Neuronal stem cell (in vitro differentiated cells): ENCODE measurements at regions not wholly inside any gene's neighbourhood (a gene's known extent, or its start where the extent isn't known, plus 50 kb on each side); places are given as distances from the start of the nearest gene placed in this dataset.
A peak's percentile ranks its signal among the peaks of the same experiment; 100 is the strongest.

Source experiments
- DNase-seq: peaks from one replicate; pipeline ENCODE4 v3.0.0-alpha.2; 2013; ENCODE audit warnings: low spot score
- H2AFZ ChIP-seq: one replicate; pipeline ENCODE4 v1.6.1; 2013; ENCODE audit warnings: mild to moderate bottlenecking, low read length, inconsistent platforms
- H2AK5ac ChIP-seq: 2 replicates; pipeline ENCODE4 v1.6.1; 2013; ENCODE audit warnings: low read depth, mild to moderate bottlenecking, inconsistent platforms, low read length, moderate library complexity, mixed read lengths
- H2BK120ac ChIP-seq: 2 replicates; pipeline ENCODE4 v1.6.1; 2013; ENCODE audit warnings: low read depth, mild to moderate bottlenecking, inconsistent platforms, low read length, moderate library complexity, mixed read lengths
- H2BK12ac ChIP-seq: one replicate; pipeline ENCODE4 v1.6.1; 2013; ENCODE audit warnings: low read length, inconsistent platforms
- H2BK15ac ChIP-seq: 2 replicates; pipeline ENCODE4 v1.6.1; 2013; ENCODE audit warnings: mild to moderate bottlenecking, low read length, inconsistent platforms, mixed read lengths
- H2BK5ac ChIP-seq: one replicate; pipeline ENCODE4 v1.6.1; 2013; ENCODE audit warnings: inconsistent platforms, mild to moderate bottlenecking, low read length, moderate library complexity
- H3K14ac ChIP-seq: one replicate; pipeline ENCODE4 v1.6.1; 2013; ENCODE audit warnings: low read length, inconsistent platforms
- H3K18ac ChIP-seq: 2 replicates; pipeline ENCODE4 v1.6.1; 2013; ENCODE audit warnings: low read length, inconsistent platforms
- H3K23ac ChIP-seq: 2 replicates; pipeline ENCODE4 v1.6.1; 2013; ENCODE audit warnings: low read depth, mild to moderate bottlenecking, mixed read lengths, low read length, inconsistent platforms; ENCODE audit not compliant: poor library complexity
- H3K27ac ChIP-seq: replicated peaks from 3 replicates; pipeline ENCODE4 v1.5.1; 2013; ENCODE audit warnings: low read length, inconsistent platforms
- H3K27me3 ChIP-seq, 3 experiments: 2 replicates each; pipeline ENCODE4 v1.6.1; 2013; ENCODE audit warnings: low read length in 3 of 3, mild to moderate bottlenecking in 2 of 3, inconsistent platforms in 1 of 3, low read depth in 1 of 3, mixed read lengths in 1 of 3, moderate library complexity in 1 of 3; ENCODE audit not compliant: control insufficient read depth in 3 of 3, insufficient read depth in 3 of 3
- H3K36me3 ChIP-seq, 2 donors: replicated peaks in 1 of 2; 2 replicates each; pipeline ENCODE4 v1.6.1; 2013; ENCODE audit warnings: low read length in 2 of 2; ENCODE audit not compliant: control insufficient read depth in 2 of 2, insufficient read depth in 2 of 2
- H3K4ac ChIP-seq: 2 replicates; pipeline ENCODE4 v1.6.1; 2013; ENCODE audit warnings: inconsistent platforms, mild to moderate bottlenecking, low read length, moderate library complexity
- H3K4me1 ChIP-seq, 2 donors: 1 replicate in 1 of 2; 2 replicates in 1 of 2; pipeline ENCODE4 v1.6.1; 2013; ENCODE audit warnings: low read length in 2 of 2, low read depth in 1 of 2; ENCODE audit not compliant: control insufficient read depth in 2 of 2, insufficient read depth in 1 of 2
- H3K4me2 ChIP-seq: one replicate; pipeline ENCODE4 v1.6.1; 2013; ENCODE audit warnings: mild to moderate bottlenecking, low read length, inconsistent platforms; ENCODE audit not compliant: insufficient read depth, poor library complexity, severe bottlenecking
- H3K4me3 ChIP-seq, 2 donors: 2 replicates each; pipeline ENCODE4 v1.5.1; 2013; ENCODE audit warnings: low read length in 2 of 2, mild to moderate bottlenecking in 2 of 2, inconsistent platforms in 1 of 2, moderate library complexity in 1 of 2
- H3K79me1 ChIP-seq: one replicate; pipeline ENCODE4 v1.6.1; 2013; ENCODE audit warnings: low read depth, mild to moderate bottlenecking, inconsistent platforms, low read length, moderate library complexity
- H3K9ac ChIP-seq: one replicate; pipeline ENCODE4 v1.6.1; 2013; ENCODE audit warnings: mild to moderate bottlenecking, low read depth, low read length, inconsistent platforms; ENCODE audit not compliant: poor library complexity
- H3K9me3 ChIP-seq, 2 donors: replicated peaks in 1 of 2; 2 replicates each; pipeline versions ENCODE3 to v1.6.1; 2013; ENCODE audit warnings: low read length in 2 of 2, mild to moderate bottlenecking in 2 of 2, inconsistent platforms in 1 of 2, low read depth in 1 of 2, mixed read lengths in 1 of 2, moderate library complexity in 1 of 2; ENCODE audit not compliant: control insufficient read depth in 2 of 2, insufficient read depth in 1 of 2
- H4K8ac ChIP-seq: one replicate; pipeline ENCODE4 v1.6.1; 2013; ENCODE audit warnings: low read depth, mild to moderate bottlenecking, inconsistent platforms, low read length, moderate library complexity
- H4K91ac ChIP-seq: one replicate; pipeline ENCODE4 v1.6.1; 2013; ENCODE audit warnings: low read length, low read depth, mild to moderate bottlenecking, inconsistent platforms; ENCODE audit not compliant: poor library complexity
- WGBS, 2 donors: extraction: QIAGEN DNeasy Blood & Tissue Kit; methylation state at CpG; one replicate each; pipeline ENCODE4 v1.1.7; 2013; ENCODE audit warnings: missing lambda C conversion rate in 2 of 2, mixed read lengths in 1 of 2; ENCODE audit not compliant: insufficient read length in 2 of 2, insufficient replicate concordance in 1 of 2; ENCODE audit errors: extremely low coverage in 2 of 2; 5-methylcytosine and 5-hydroxymethylcytosine counted together

DNA sequence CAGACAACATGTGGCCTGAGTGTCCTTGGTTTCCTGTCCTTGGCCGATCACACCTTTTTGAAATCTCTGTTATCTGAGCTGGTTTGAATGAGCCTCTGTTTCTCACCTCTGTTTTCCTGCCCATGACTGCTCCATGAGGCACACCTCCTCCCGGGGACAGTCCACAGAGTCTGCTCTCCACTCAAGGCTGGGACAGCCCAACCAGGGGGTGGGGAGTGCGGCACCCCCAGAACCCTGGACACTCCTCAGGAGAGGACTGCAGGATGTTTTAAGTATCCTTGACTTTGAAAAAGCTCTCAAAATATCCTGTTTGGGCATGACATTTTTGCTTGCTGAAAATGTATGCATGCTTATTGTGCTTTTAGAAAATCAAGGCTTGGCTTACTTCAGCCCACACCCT, 333.0 kb upstream of the N4BP1 start:
- no peak overlapping the region for H3K4me3 ChIP-seq
- H3K4ac ChIP-seq = no peak overlapping the region
- no peak overlapping the region for H2BK5ac ChIP-seq
- H2BK12ac ChIP-seq = no peak overlapping the region
- H3K9ac ChIP-seq = no peak overlapping the region
- no peak for DNase-seq
- peaks cover 0 to 4% (median 0%) of the 10 kb centered on the region in 3 experiments for H3K27me3 ChIP-seq
- no peak overlapping the region for H3K18ac ChIP-seq
- no peak overlapping the region for H3K27ac ChIP-seq
- no peak overlapping the region for H2BK15ac ChIP-seq
- no peak overlapping the region for H4K91ac ChIP-seq
- no peak overlapping the region for H2BK120ac ChIP-seq
- H3K14ac ChIP-seq = no peak overlapping the region
- H3K4me2 ChIP-seq = no peak overlapping the region
- no peak overlapping the region for H2AK5ac ChIP-seq
- peaks cover 0 to 3% of the 10 kb centered on the region in 2 donors for H3K4me1 ChIP-seq
- no CpG with 5 or more reads among the region's 3 CpGs for WGBS, 2 donors
- H2AFZ ChIP-seq = no peak overlapping the region
- H3K79me1 ChIP-seq = no peaks in the 10 kb centered on the region
- peaks cover 0 to 2% of the 10 kb centered on the region in 2 donors for H3K9me3 ChIP-seq
- H3K36me3 ChIP-seq = no peaks in the 10 kb centered on the region
- no peak overlapping the region for H4K8ac ChIP-seq
- no peak overlapping the region for H3K23ac ChIP-seq

GRCh38 chr16:48936811-48937210, 326.8 kb upstream of the N4BP1 start:
- Histone ChIP-seq H3K4ac (no peak overlapping the region), H4K8ac (no peak overlapping the region), H3K27ac (no peak overlapping the region), H3K18ac (no peak overlapping the region), H3K14ac (no peak overlapping the region), H2BK120ac (no peak overlapping the region), H2BK15ac (no peak overlapping the region), H3K9me3 (peaks cover 0 to 10% of the 10 kb centered on the region in 2 donors), H3K23ac (no peak overlapping the region), H2BK12ac (no peak overlapping the region), H3K79me1 (peaks cover 3% of the 10 kb centered on the region), H2AFZ (no peak overlapping the region), H3K9ac (no peak overlapping the region), H3K4me2 (no peak overlapping the region), H3K36me3 (no peaks in the 10 kb centered on the region), H3K4me1 (peaks cover 0 to 5% of the 10 kb centered on the region in 2 donors), H3K4me3 (no peak overlapping the region), H2AK5ac (no peak overlapping the region), H3K27me3 (no peaks in the 10 kb centered on the region), H4K91ac (no peak overlapping the region), H2BK5ac (no peak overlapping the region)
- no CpG with 5 or more reads among the region's 5 CpGs for WGBS, 2 donors
- no peak for DNase-seq

DNA sequence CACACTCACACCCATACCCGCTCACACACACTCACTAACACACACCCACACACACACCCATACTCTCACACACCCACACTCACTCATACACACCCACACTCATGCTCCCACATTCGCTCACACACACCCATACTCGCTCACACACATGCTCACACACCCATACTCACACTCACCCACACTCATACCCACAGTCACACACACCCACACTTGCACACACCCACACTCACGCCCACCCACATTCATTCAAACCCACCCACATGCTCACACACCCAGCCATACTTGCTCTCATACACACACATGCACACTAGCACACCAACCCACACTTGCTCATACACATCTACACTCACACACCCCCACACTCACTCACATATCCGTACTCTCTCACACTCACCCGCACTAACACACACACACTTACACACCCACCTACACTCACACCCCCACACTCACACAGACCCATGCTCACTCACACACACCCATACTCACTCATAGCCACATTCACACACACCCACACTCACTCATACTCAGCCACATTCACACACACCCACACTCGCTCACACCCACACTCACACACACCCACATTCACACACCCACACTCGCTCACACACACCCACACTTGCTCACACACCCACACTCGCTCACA, 322.4 kb upstream of the N4BP1 start:
- H3K79me1 ChIP-seq = peaks cover 3% of the 10 kb centered on the region
- H3K23ac ChIP-seq = peak overlapping the region; percentile 81
- DNase-seq = no peak
- H4K8ac ChIP-seq = peak overlapping the region; percentile 93
- H2BK12ac ChIP-seq = no peak overlapping the region
- peak overlapping the region in 1 of 2 donors; percentile 64 for H3K4me3 ChIP-seq
- no peak overlapping the region for H2AFZ ChIP-seq
- H3K14ac ChIP-seq = peak overlapping the region; percentile 92
- H3K4me1 ChIP-seq = peaks cover 0 to 4% of the 10 kb centered on the region in 2 donors
- peak overlapping the region; percentile 24 for H3K4ac ChIP-seq
- peak overlapping the region; percentile 42 for H2BK5ac ChIP-seq
- H3K18ac ChIP-seq = no peak overlapping the region
- WGBS, 2 donors = 100% methylated on average over 4 to 9 of the region's 9 CpGs
- no peak overlapping the region for H3K27ac ChIP-seq
- H3K4me2 ChIP-seq = no peak overlapping the region
- H2AK5ac ChIP-seq = no peak overlapping the region
- peak overlapping the region; percentile 22 for H4K91ac ChIP-seq
- no peak overlapping the region for H2BK120ac ChIP-seq
- H3K36me3 ChIP-seq = no peaks in the 10 kb centered on the region
- H3K27me3 ChIP-seq = peaks cover 0 to 2% (median 0%) of the 10 kb centered on the region in 3 experiments
- H3K9me3 ChIP-seq = peaks cover 9 to 19% of the 10 kb centered on the region in 2 donors
- no peak overlapping the region for H2BK15ac ChIP-seq
- H3K9ac ChIP-seq = peak overlapping the region; percentile 24

- no peak overlapping the region for H3K14ac ChIP-seq
Observed at GRCh38 chr16:48930951-48931553, 321.1 kb upstream of the N4BP1 start.

More at GRCh38 chr16:48930951-48931553, 321.1 kb upstream of the N4BP1 start:
- Histone ChIP-seq H3K4me3 (peak overlapping the region in 1 of 2 donors; percentile 71), H3K23ac (peak overlapping the region; percentile 40), H3K4ac (no peak overlapping the region), H2BK15ac (no peak overlapping the region), H3K9ac (peak overlapping the region; percentile 25), H3K4me1 (peaks cover 0 to 4% of the 10 kb centered on the region in 2 donors), H2BK12ac (no peak overlapping the region), H4K91ac (peak overlapping the region; percentile 22), H3K27me3 (peaks cover 0 to 2% (median 0%) of the 10 kb centered on the region in 3 experiments), H3K27ac (no peak overlapping the region), H2BK5ac (no peak overlapping the region), H2BK120ac (no peak overlapping the region), H2AFZ (no peak overlapping the region), H4K8ac (no peak overlapping the region), H3K18ac (no peak overlapping the region), H2AK5ac (no peak overlapping the region), H3K9me3 (peaks cover 9 to 19% of the 10 kb centered on the region in 2 donors), H3K36me3 (no peaks in the 10 kb centered on the region), H3K79me1 (peaks cover 3% of the 10 kb centered on the region), H3K4me2 (no peak overlapping the region)
- no peak for DNase-seq
- WGBS, 2 donors = 100% methylated on average over 2 to 4 of the region's 4 CpGs
